ENCODE measurements at regions not wholly inside any gene's neighbourhood (a gene's known extent, or its start where the extent isn't known, plus 50 kb on each side); places are given as distances from the start of the nearest gene placed in this dataset.
"Not testable (repeated sequence)": the region's sequence is repeated elsewhere in the genome, so short reads cannot be mapped to it uniquely, and the experiment has no call there.

- DNase-seq (ENCODE audit: low read depth in 3 of 3): no peak
These were observed 674.9 kb upstream of the POM121L12 start for GRCh38 chr7:52360541-52360940.

GRCh38 chr7:52355053-52355452 is 680.4 kb upstream of the POM121L12 start:
- DNase-seq (ENCODE audit: low read depth in 3 of 3): no peak

DNA sequence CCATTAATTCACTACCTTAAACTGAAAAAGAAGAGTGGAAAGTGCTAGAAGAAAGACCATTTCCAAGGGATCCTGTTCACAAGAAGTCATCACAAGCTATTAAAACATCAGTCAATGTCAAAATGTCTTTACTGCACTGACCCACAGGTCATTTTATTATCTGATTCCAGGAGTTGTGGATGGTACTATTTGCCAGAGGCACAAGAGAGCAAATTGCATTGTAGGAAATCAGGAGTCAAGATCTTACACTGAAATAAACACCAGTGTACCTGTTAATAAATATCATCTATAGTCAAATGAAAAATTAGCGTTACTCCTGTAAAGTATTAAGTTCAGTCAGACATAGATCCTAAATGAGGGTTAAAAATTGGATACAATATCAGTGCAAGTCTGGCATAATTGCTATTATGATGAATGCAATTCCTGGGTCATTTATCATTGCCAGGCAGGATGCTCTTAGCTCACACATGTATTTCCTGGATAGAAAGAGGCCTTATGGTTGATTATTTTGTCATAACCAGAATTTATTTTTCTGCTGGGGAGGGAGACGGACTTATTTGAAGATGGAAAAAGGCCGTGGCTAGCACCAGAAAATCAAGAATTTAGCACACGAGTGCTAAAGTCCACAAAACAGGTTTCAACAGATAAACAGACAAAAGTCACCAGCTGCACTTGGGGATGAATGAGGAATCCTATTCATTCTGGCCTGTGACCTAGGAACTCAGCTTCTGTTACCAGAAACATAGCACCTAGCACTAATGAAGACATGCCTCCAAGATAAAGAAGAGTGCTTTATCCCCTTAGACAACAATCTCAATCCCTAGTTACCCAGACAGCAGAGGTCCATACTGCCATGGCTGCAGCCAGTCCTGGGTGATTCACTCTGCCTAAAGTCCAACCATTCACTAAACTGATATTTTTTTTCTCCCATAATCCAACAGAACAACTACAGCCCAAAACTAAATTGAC is 683.1 kb upstream of the POM121L12 start:
- DNase-seq (ENCODE audit: low read depth in 3 of 3): no peak

DNA sequence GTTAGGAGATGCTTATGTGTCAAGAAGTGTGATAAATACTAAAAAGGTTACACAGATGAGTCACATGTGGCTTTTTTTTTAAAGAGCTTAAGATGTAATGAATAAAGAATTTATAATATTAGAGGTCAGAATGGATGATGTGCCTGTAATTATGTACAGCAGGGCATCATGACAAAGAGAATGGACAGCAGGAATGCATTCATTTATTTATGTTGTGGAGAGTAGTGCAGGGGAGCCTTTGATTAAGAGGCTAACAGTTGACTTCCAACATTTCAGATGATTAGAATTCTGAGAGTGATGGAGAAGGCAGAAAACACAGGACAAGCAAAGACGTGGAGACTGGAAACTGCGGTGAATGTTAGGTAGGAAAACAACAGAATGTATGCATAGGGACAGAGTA is 691.4 kb upstream of the POM121L12 start:
- DNase-seq (ENCODE audit: low read depth in 3 of 3): no peak

GRCh38 chr7:52340067-52340466 is 695.4 kb upstream of the POM121L12 start:
- no peak for DNase-seq (ENCODE audit: low read depth in 3 of 3)

DNA sequence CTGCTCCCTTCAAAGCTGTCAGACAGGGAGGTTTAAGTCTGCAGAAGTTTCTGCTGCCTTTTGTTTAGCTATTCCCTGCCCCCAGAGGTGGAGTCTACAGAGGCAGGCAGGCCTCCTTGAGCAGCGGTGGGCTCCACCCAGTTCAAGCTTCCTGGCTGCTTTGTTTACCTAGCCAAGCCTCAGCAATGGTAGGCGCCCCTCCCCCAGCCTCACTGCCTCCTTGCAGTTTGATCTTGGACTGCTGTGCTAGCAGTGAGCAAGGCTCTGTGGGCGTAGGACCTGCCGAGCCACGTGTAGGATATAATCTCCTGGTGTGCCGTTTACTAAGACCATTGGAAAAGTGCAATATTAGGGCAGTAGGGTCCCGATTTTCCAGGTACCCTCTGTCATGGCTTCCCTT is 707.1 kb upstream of the POM121L12 start:
- not testable (repeated sequence) for DNase-seq (ENCODE audit: low read depth in 3 of 3)

DNA sequence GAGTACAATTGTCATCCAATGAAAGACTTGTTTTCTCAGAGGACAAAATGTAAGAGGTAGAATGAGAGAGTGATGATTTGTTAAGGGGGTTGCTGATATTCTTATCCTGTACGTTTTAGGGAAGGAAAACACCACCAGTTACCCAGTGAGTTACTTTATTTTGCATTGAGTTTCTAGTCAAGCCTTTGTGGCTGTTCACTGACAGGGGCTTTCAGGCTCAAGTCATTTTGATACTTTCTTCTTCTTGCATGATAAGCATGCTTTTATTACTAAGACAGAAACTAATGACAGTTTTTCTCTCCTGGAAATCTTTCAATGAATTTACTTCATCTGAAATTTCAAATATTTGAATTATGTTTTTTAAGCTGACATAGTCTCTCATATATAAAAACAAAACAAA is 710.2 kb upstream of the POM121L12 start:
- no peak for DNase-seq (ENCODE audit: low read depth in 3 of 3)

GRCh38 chr7:52323202-52323746 is 712.2 kb upstream of the POM121L12 start:
- no peak for DNase-seq (ENCODE audit: low read depth in 3 of 3)

GRCh38 chr7:52320610-52321009 is 714.8 kb upstream of the POM121L12 start:
- no peak for DNase-seq (ENCODE audit: low read depth in 3 of 3)

DNA sequence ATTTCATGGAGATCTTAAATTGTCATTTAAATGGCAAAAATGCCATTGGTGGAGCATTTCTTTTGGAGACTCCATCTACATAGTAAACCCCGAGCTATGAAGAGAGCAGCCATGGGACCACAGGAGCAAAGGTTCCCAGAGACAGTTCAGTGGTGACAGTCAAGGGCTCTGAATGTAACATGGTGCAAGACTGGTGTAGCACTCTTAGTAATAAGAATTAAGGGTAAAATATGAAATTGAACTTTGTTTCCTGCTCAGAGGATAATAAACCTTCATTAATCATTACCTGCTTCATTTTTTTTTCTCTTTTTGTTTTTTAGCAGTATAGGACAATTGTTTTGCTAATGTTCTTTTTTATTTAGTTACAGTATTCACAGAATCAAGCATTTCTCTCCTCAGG is 717.5 kb upstream of the POM121L12 start:
- DNase-seq (ENCODE audit: low read depth in 3 of 3): no peak

GRCh38 chr7:52311886-52312285 is 723.5 kb upstream of the POM121L12 start:
- no peak for DNase-seq (ENCODE audit: low read depth in 3 of 3)

- DNase-seq (ENCODE audit: low read depth in 3 of 3): no peak
These were observed 725.8 kb upstream of the POM121L12 start for GRCh38 chr7:52309631-52310030.

GRCh38 chr7:52302765-52303520 is 732.5 kb upstream of the POM121L12 start:
- no peak for DNase-seq (ENCODE audit: low read depth in 3 of 3)

DNA sequence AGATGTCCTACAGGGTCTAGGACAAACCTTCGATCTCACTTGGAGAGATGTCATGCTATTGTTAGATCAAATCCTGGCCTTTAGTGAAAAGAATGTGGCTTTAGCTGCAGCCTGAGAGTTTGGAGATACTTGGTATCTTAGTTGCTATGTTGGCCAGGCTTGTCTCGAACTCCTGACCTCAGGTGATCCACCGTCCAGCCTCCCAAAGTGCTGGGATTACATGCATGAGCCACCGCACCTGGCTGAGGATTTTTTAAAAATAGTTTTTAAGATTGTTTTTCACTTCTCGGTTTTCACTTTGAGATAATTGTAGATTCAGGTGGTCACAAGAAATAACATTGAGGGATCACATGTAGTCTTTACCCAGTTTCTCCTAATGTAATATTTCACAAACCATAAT is 738.3 kb upstream of the POM121L12 start:
- DNase-seq (ENCODE audit: low read depth in 3 of 3): no peak

- DNase-seq (ENCODE audit: low read depth in 3 of 3): no peak
These were observed 740.5 kb upstream of the POM121L12 start for GRCh38 chr7:52294942-52295341.

DNA sequence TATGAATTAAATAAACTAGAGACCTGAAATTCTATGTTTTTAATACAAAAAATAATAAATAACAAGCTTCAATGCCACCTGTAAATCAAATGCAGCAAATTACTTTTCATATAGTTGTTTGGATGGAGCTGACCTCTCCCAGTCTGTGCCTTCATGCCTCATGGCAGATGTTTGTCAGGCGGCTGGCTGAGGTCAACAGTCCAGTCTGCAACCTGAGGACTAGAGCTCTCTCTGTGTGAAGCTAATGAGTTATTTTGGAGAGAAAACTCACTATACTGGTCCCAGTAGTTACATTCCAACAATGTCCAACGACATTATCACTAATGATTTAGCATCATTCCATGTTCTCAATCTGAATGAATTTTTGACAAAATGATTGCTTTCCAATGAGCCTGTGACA is 746.2 kb upstream of the POM121L12 start:
- no peak for DNase-seq (ENCODE audit: low read depth in 3 of 3)

GRCh38 chr7:52287698-52288097 is 747.7 kb upstream of the POM121L12 start:
- DNase-seq (ENCODE audit: low read depth in 3 of 3): no peak

DNA sequence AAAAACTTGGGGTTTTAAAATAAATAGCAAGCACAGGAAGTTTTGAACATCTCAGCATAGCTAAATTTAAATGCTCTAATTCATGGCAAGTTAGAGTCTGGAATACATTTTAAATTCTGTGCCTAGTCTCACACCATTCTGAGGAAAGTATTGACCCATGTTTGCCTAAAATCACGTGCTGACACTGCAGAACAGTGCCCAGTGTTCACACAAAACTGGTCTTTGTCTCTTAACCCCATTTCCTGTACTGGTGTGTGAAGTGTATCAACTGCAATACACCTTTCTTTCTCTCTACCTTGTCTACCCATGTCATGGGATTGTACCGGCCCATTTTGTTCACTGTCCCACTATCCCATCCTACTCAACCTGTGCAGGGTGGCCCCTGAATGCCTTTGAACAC is 749.7 kb upstream of the POM121L12 start:
- no peak for DNase-seq (ENCODE audit: low read depth in 3 of 3)

GRCh38 chr7:52283335-52283734 is 752.1 kb upstream of the POM121L12 start:
- no peak for DNase-seq (ENCODE audit: low read depth in 3 of 3)

DNA sequence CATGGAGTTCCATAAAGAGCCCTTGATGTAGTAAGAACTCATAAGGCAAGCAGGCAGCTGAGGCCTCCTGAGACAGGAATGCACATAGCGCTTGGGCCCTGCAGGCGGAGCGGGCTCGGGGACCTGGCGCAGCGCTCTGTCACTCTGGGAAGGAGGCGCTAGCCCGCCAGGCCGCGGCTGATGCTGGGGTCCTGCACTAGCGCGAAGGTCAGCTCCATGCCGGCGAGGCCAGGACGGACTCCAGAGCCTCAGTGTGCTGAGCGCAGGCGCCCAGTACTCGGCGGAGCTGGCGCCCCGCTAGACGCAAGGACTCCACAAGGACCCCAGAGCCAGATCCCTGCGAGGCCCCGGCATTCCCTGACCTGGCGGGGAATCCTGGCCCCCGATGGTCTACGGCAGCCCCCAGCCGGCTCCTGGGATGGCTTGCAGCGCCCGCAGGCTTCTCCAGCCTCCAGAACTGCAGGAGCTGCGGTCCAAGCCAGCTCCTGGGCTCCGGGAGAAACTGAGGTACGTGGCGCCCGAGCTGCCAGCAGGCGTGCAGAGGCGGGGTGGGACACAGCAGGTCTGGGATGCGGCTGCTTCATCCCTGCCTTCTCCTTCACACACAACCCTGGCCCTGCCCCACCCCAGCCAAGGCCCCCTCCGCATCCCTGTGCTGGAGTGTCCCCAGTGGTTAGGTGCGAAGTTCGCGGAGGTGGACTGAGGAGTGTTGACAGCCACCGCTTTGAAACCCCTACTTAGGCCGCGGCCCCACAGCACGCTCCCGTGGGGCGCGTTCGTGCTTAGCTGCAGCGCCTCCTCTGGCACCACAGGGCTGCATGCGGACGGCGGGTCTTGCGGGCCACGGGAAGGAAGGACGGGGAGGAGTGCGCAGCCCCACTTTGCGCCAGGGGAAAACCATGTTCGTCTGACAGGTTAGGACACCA is 761.5 kb upstream of the POM121L12 start:
- no peak for DNase-seq (ENCODE audit: low read depth in 3 of 3)

DNA sequence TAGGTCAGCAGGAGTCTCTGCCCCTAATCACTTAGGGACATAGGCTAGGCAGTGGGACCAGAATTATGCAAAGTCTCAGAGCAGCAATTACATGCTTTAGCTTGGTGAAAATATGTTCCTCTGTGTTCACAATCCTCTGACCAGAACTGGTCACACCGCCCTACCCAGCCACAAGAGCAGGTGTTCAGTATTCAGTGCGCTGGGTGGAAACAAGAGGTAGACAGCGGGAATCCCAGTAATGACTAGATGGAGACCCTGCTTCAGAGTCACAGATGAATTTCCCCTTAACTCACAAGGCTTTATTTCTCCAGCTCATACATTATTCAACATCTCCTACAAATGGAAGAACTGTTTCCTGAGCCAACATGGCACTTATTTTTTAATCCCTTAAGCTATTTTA is 763.7 kb upstream of the POM121L12 start:
- no peak for DNase-seq (ENCODE audit: low read depth in 3 of 3)

DNA sequence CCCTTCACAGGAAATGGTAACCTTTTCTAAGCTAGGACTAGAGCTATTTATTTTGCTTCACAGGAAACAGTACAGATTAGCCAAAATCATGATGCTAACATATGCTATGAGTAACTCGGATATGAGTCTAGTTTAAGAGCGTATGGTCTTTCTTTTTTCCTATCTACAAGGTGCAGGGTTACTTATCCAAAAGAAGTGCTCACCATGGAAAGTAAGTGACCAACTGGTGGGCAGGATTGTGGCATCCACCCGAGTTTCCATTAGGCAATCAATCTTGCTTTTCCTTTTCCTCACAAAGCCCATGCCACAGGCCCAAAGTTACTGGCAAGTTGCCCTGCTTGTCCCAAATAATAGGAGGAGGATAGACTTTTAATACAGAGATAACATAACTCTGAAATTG is 765.1 kb upstream of the POM121L12 start:
- DNase-seq (ENCODE audit: low read depth in 3 of 3): no peak

All from stimulated activated CD4-positive, alpha-beta T cell treated with anti-CD3 and anti-CD28 coated beads, TNF-alpha, amount 100 ng/mL, for 48 hours (primary cell).